DND-41 (cell line): ENCODE measurements at regions not wholly inside any gene's neighbourhood (a gene's known extent, or its start where the extent isn't known, plus 50 kb on each side); places are given as distances from the start of the nearest gene placed in this dataset.

Experiments
- ATAC-seq: fragments of 200-7000 bp; cut with Tn5 transposase; 3 replicates; pipeline ENCODE4 v1.9.1; 2021; ENCODE audit warnings: low read depth; ENCODE audit not compliant: insufficient read depth
- DNase-seq: peaks from one replicate; pipeline ENCODE4 v3.0.0-alpha.2; 2020
- H2AFZ ChIP-seq: 2 replicates; pipeline ENCODE4 v1.6.0; 2012; ENCODE audit warnings: low read depth, low read length
- H3K27ac ChIP-seq: 2 replicates; pipeline ENCODE4 v1.5.1; 2012; ENCODE audit warnings: low read length, inconsistent platforms
- H3K27me3 ChIP-seq: fragments of 200-600 bp; sonication (generic); 2 replicates; pipeline ENCODE4 v1.6.0; 2012; ENCODE audit warnings: low read length, mild to moderate bottlenecking, inconsistent platforms; ENCODE audit not compliant: insufficient read depth, poor library complexity
- H3K36me3 ChIP-seq: 2 replicates; pipeline ENCODE4 v1.5.1; 2012; ENCODE audit warnings: low read length, inconsistent platforms; ENCODE audit not compliant: insufficient read depth
- H3K4me1 ChIP-seq: 2 replicates; pipeline ENCODE4 v1.5.1; 2012; ENCODE audit warnings: mild to moderate bottlenecking, low read length; ENCODE audit not compliant: insufficient read depth
- H3K4me2 ChIP-seq: 2 replicates; pipeline ENCODE4 v1.6.0; 2012; ENCODE audit warnings: mild to moderate bottlenecking, moderate library complexity, low read length, inconsistent platforms; ENCODE audit not compliant: insufficient read depth
- H3K4me3 ChIP-seq, 2 experiments: fragments of 200-600 bp in 1 of 2; shearing (Covaris generic) in 1 of 2; 2 replicates each; pipeline ENCODE4 v1.5.1; 2012 to 2016; ENCODE audit warnings: inconsistent platforms in 2 of 2, low read length in 2 of 2, mild to moderate bottlenecking in 2 of 2, low read depth in 1 of 2, moderate library complexity in 1 of 2
- H3K79me2 ChIP-seq: 2 replicates; pipeline ENCODE4 v1.6.0; 2012; ENCODE audit warnings: low read length, inconsistent platforms; ENCODE audit not compliant: insufficient read depth
- H3K9ac ChIP-seq: 2 replicates; pipeline ENCODE4 v1.6.0; 2012; ENCODE audit warnings: low read depth, mild to moderate bottlenecking, inconsistent platforms, low read length, moderate library complexity
- H3K9me3 ChIP-seq: 2 replicates; pipeline ENCODE4 v1.5.1; 2012; ENCODE audit warnings: low read length, moderate library complexity, mild to moderate bottlenecking, inconsistent platforms; ENCODE audit not compliant: insufficient read depth, severe bottlenecking
- H4K20me1 ChIP-seq: 2 replicates; pipeline ENCODE4 v1.6.0; 2012; ENCODE audit warnings: low read length; ENCODE audit not compliant: insufficient read depth
- EZH2 ChIP-seq: IDR thresholded peaks from 3 replicates; pipeline ENCODE4 v1.6.1; 2012; ENCODE audit warnings: borderline replicate concordance, low read depth, mild to moderate bottlenecking, moderate library complexity, low read length, inconsistent platforms; ENCODE audit not compliant: severe bottlenecking
- TF ChIP-seq, protein P1 (sequence below): IDR thresholded peaks from 2 replicates; pipeline ENCODE4 v1.5.1; 2012; ENCODE audit warnings: borderline replicate concordance, low read length, moderate library complexity, mild to moderate bottlenecking; ENCODE audit not compliant: poor library complexity, severe bottlenecking; ENCODE audit errors: extremely low read depth

DNA sequence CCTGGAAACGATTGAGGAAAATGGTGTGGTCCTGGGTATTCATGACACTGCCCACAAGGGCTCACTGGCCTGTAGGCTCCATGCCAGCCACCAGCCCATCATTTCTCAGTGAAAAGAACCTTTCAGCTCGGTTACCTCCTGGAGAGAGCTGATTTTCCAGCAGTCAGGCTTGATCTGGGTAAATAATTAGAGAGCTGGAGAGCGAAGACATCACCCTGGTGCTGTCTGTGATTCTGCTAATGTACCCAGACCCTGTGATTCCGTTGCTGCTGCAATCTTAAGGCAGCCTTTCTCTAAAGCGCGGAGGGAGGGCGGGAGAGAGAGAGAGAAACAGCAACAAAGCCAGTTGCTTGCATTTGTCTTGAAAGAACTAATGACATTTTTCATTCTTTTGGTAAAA is 221.9 kb upstream of the TOPAZ1 start:
- H3K27me3 ChIP-seq: peaks cover 9% of the 10 kb centered on the region
- no peaks in the 10 kb centered on the region for H3K4me1 ChIP-seq
- H3K36me3 ChIP-seq: no peaks in the 10 kb centered on the region
- ATAC-seq: no peak
- DNase-seq: no peak
- H3K4me3 ChIP-seq: no peak overlapping the region
- no peak overlapping the region for H3K27ac ChIP-seq
- no peak overlapping the region for H3K9ac ChIP-seq
- H3K4me2 ChIP-seq: no peak overlapping the region
- TF ChIP-seq, protein P1, sequence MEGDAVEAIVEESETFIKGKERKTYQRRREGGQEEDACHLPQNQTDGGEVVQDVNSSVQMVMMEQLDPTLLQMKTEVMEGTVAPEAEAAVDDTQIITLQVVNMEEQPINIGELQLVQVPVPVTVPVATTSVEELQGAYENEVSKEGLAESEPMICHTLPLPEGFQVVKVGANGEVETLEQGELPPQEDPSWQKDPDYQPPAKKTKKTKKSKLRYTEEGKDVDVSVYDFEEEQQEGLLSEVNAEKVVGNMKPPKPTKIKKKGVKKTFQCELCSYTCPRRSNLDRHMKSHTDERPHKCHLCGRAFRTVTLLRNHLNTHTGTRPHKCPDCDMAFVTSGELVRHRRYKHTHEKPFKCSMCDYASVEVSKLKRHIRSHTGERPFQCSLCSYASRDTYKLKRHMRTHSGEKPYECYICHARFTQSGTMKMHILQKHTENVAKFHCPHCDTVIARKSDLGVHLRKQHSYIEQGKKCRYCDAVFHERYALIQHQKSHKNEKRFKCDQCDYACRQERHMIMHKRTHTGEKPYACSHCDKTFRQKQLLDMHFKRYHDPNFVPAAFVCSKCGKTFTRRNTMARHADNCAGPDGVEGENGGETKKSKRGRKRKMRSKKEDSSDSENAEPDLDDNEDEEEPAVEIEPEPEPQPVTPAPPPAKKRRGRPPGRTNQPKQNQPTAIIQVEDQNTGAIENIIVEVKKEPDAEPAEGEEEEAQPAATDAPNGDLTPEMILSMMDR: no peak
- no peak for TF ChIP-seq EZH2
- no peaks in the 10 kb centered on the region for H3K79me2 ChIP-seq
- no peaks in the 10 kb centered on the region for H3K9me3 ChIP-seq
- H4K20me1 ChIP-seq: no peaks in the 10 kb centered on the region
- H2AFZ ChIP-seq: no peak overlapping the region

DNA sequence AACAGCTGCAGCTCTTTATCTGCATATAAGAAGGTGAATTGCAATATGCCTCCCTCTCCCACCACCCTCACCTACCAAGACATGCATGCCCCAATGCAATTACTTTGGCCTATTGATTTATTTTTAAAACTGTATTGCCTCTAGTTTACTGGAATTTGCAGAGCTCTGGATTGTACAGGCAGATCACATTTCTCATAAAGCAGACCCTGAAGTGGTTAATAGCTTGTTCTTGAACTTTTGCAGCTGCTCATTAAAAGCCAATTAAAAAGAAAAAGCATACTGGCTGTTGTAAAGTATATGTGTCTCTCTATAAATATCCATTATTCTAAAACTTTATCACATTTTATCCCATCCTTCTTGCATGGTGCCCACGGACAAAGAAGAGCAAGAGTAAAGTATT is 221.5 kb upstream of the TOPAZ1 start:
- no peak overlapping the region for H3K4me3 ChIP-seq
- ATAC-seq (no peak), DNase-seq (no peak)
- H3K79me2 ChIP-seq: no peaks in the 10 kb centered on the region
- no peak overlapping the region for H3K27ac ChIP-seq
- TF ChIP-seq EZH2: no peak
- TF ChIP-seq, protein P1: no peak
- H3K27me3 ChIP-seq: peaks cover 13% of the 10 kb centered on the region
- H4K20me1 ChIP-seq: no peaks in the 10 kb centered on the region
- H3K9ac ChIP-seq: no peak overlapping the region
- H3K36me3 ChIP-seq: no peaks in the 10 kb centered on the region
- H3K4me1 ChIP-seq: no peaks in the 10 kb centered on the region
- no peaks in the 10 kb centered on the region for H3K9me3 ChIP-seq
- no peak overlapping the region for H2AFZ ChIP-seq
- H3K4me2 ChIP-seq: no peak overlapping the region

DNA sequence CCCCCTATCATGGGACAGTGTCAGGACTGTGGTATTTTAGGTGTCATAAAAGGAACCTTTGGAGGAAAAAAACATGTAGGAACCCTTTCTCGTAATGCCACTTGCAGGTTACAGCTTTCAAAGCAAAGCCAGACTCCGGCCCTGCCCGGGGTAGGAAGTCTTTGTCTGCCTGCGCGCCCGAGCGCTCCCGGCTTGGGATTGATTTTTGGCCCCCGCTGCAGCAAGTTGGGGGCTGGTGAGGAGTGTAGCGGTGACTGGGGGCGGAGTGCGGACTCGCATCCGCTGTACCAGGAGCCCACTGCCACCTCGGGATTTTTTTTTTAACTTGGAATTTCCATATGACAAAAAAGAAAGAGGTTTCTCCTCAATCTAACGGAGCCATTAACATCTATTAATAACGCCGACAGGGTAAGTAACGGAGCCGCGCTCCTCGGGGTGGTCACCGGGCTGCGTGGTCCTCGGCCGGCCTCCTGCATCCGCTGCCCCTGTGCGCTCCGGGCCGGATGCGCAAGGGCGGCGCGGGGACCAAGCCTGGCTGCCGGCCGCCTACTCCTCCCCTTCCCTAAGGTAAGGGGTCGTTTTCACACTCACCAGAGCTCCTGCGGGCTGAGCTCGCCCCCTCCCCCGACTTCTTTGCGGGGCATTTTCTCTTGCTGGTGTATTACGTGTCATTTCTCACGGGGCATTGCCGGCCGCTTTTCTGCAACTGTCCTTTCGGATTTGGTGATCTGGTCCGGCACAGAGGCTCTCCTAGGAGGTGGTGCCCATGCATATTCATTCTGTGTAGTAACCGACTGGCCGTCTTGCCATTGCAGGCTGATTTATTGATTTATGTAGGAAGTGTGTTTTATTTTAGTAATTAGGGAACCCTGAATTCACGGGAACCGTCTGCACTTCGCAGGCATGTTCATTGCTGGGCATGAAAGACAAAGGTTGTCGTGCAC is 219.8 kb upstream of the TOPAZ1 start:
- H3K27ac ChIP-seq: no peak overlapping the region
- H3K4me3 ChIP-seq: no peak overlapping the region
- H4K20me1 ChIP-seq: no peaks in the 10 kb centered on the region
- H2AFZ ChIP-seq: no peak overlapping the region
- no peak for DNase-seq
- no peaks in the 10 kb centered on the region for H3K79me2 ChIP-seq
- H3K9ac ChIP-seq: no peak overlapping the region
- no peaks in the 10 kb centered on the region for H3K9me3 ChIP-seq
- no peaks in the 10 kb centered on the region for H3K36me3 ChIP-seq
- peaks cover 21% of the 10 kb centered on the region for H3K27me3 ChIP-seq
- no peak overlapping the region for H3K4me2 ChIP-seq
- H3K4me1 ChIP-seq: no peaks in the 10 kb centered on the region
- ATAC-seq: no peak
- TF ChIP-seq EZH2: no peak
- TF ChIP-seq, protein P1: no peak
